Sigmoid colon (tissue), 6 donors: ENCODE measurements at regions not wholly inside any gene's neighbourhood (a gene's known extent, or its start where the extent isn't known, plus 50 kb on each side); places are given as distances from the start of the nearest gene placed in this dataset.

Experiments used
- DNase-seq: peaks from one replicate; pipeline ENCODE4 v3.0.0-alpha.2; 2019
- H3K27ac ChIP-seq, 4 donors: fragments of 200-600 bp; sonication (generic); one replicate each; pipeline ENCODE4 v1.5.1; 2016 to 2019; ENCODE audit warnings: mild to moderate bottlenecking in 1 of 4
- H3K27me3 ChIP-seq, 3 donors: fragments of 200-600 bp; sonication (generic); one replicate each; pipeline ENCODE4 v1.5.1; 2019; ENCODE audit warnings: mild to moderate bottlenecking in 1 of 3
- H3K36me3 ChIP-seq, 4 donors: fragments of 200-600 bp; sonication (generic); one replicate each; pipeline ENCODE4 v1.5.1; 2016 to 2019
- H3K4me1 ChIP-seq, 4 donors: fragments of 200-600 bp; sonication (generic); one replicate each; pipeline ENCODE4 v1.5.1; 2017 to 2019
- H3K4me3 ChIP-seq, 4 donors: fragments of 200-600 bp; sonication (generic); one replicate each; pipeline ENCODE4 v1.5.1; 2017 to 2019; ENCODE audit warnings: mild to moderate bottlenecking in 2 of 4, moderate library complexity in 1 of 4
- H3K9me3 ChIP-seq, 4 donors: fragments of 200-600 bp in 3 of 4; sonication (generic) in 3 of 4; one replicate each; pipeline versions ENCODE4 v1.5.1 to v1.6.1; 2013 to 2019
- CTCF ChIP-seq, 4 experiments: fragments of 450-650 bp in 3 of 4; fragments of 200-600 bp in 1 of 4; IDR thresholded peaks; one replicate each; pipeline ENCODE4 v1.5.1; 2016 to 2019; ENCODE audit warnings: antibody characterized with exemption in 4 of 4, mild to moderate bottlenecking in 3 of 4, moderate library complexity in 2 of 4
- EP300 ChIP-seq, 4 donors: sonication (generic); formaldehyde crosslinking; IDR thresholded peaks; one replicate each; pipeline ENCODE4 v1.6.1; 2017; ENCODE audit warnings: antibody characterized with exemption in 4 of 4
- POLR2A ChIP-seq, 2 donors: fragments of 450-650 bp; IDR thresholded peaks; one replicate each; pipeline ENCODE4 v1.6.1; 2016; ENCODE audit warnings: antibody characterized with exemption in 2 of 2, mild to moderate bottlenecking in 2 of 2, moderate library complexity in 2 of 2
- POLR2AphosphoS5 ChIP-seq, 4 donors: sonication (generic); formaldehyde crosslinking; IDR thresholded peaks; one replicate each; pipeline ENCODE4 v1.6.1; 2017; ENCODE audit warnings: antibody characterized with exemption in 4 of 4
- WGBS, 2 donors: extraction: QIAGEN DNeasy Blood & Tissue Kit; methylation state at CpG; one replicate each; pipeline ENCODE4 v1.1.7; 2013; 5-methylcytosine and 5-hydroxymethylcytosine counted together
- intact Hi-C: fragments of 100-400 bp; cut with DNase I; formaldehyde crosslinking; loops from one replicate; pipeline ENCODE4 v1.15.1; 2023
- donor health status: healthy with polysubstance abuse.
- donor health status: healthy.

GRCh38 chr6:3541006-3541585 is 84.2 kb upstream of the SLC22A23 start:
- H3K36me3 ChIP-seq, result no peaks in the 10 kb centered on the region
- TF ChIP-seq POLR2AphosphoS5 (IDR thresholded peaks at IDR 0.05) (no peak), POLR2A (IDR thresholded peaks at IDR 0.05) (no peak), CTCF (IDR thresholded peaks at IDR 0.05) (no peak), EP300 (IDR thresholded peaks at IDR 0.05) (no peak)
- DNase-seq, result no peak
- H3K27ac ChIP-seq, result no peak overlapping the region
- H3K9me3 ChIP-seq, result no peaks in the 10 kb centered on the region
- H3K4me1 ChIP-seq, result peaks cover 0 to 5% (median 0%) of the 10 kb centered on the region in 4 donors
- intact Hi-C loops, result no loop called here
- no peaks in the 10 kb centered on the region for H3K27me3 ChIP-seq
- WGBS, 2 donors, result 23 to 64% methylated on average over 9 of the region's 9 CpGs
- no peak overlapping the region for H3K4me3 ChIP-seq

- TF ChIP-seq POLR2A (IDR thresholded peaks at IDR 0.05), result no peak
- TF ChIP-seq POLR2AphosphoS5 (IDR thresholded peaks at IDR 0.05), result no peak
- TF ChIP-seq EP300 (IDR thresholded peaks at IDR 0.05), result no peak
- no peak for TF ChIP-seq CTCF (IDR thresholded peaks at IDR 0.05)
- Histone ChIP-seq H3K9me3 (no peaks in the 10 kb centered on the region), H3K4me3 (no peak overlapping the region), H3K36me3 (no peaks in the 10 kb centered on the region), H3K4me1 (peaks cover 0 to 5% (median 0%) of the 10 kb centered on the region in 4 donors), H3K27me3 (no peaks in the 10 kb centered on the region), H3K27ac (no peak overlapping the region)
- 93 to 94% methylated on average over 8 of the region's 8 CpGs for WGBS, 2 donors
- no peak for DNase-seq
- intact Hi-C loops, result no loop called here
These were observed 83.5 kb upstream of the SLC22A23 start for GRCh38 chr6:3540253-3540820.

- Histone ChIP-seq H3K27ac (no peak overlapping the region), H3K27me3 (no peaks in the 10 kb centered on the region), H3K4me3 (no peak overlapping the region), H3K9me3 (no peaks in the 10 kb centered on the region), H3K4me1 (peaks cover 0 to 5% (median 0%) of the 10 kb centered on the region in 4 donors), H3K36me3 (no peaks in the 10 kb centered on the region)
- intact Hi-C loops, result no loop called here
- WGBS, 2 donors, result 60 to 67% methylated on average over 6 of the region's 6 CpGs
- DNase-seq, result no peak
- TF ChIP-seq POLR2AphosphoS5 (IDR thresholded peaks at IDR 0.05) (peak in 1 of 4 donors; percentile 15), POLR2A (IDR thresholded peaks at IDR 0.05) (no peak)
These were observed 81.7 kb upstream of the SLC22A23 start for GRCh38 chr6:3538536-3538935.

- Histone ChIP-seq H3K4me3 (no peak overlapping the region), H3K36me3 (no peaks in the 10 kb centered on the region), H3K27ac (no peak overlapping the region), H3K9me3 (no peaks in the 10 kb centered on the region), H3K27me3 (no peaks in the 10 kb centered on the region), H3K4me1 (peaks cover 0 to 5% (median 0%) of the 10 kb centered on the region in 4 donors)
- intact Hi-C loops, result no loop called here
- no peak for TF ChIP-seq POLR2AphosphoS5 (IDR thresholded peaks at IDR 0.05)
- TF ChIP-seq EP300 (IDR thresholded peaks at IDR 0.05), result no peak
- TF ChIP-seq POLR2A (IDR thresholded peaks at IDR 0.05), result no peak
- TF ChIP-seq CTCF (IDR thresholded peaks at IDR 0.05), result no peak
- 79 to 90% methylated on average over 8 of the region's 8 CpGs for WGBS, 2 donors
- no peak for DNase-seq
These were observed 80.1 kb upstream of the SLC22A23 start for GRCh38 chr6:3536901-3537300.

- intact Hi-C loops, result no loop called here
- Histone ChIP-seq H3K36me3 (no peaks in the 10 kb centered on the region), H3K27ac (no peak overlapping the region), H3K27me3 (no peaks in the 10 kb centered on the region), H3K4me3 (no peak overlapping the region), H3K9me3 (no peaks in the 10 kb centered on the region), H3K4me1 (peaks cover 0 to 2% (median 0%) of the 10 kb centered on the region in 4 donors)
- no peak for DNase-seq
- WGBS, 2 donors, result 71 to 87% methylated on average over 19 of the region's 19 CpGs
- TF ChIP-seq POLR2AphosphoS5 (IDR thresholded peaks at IDR 0.05), result no peak
- no peak for TF ChIP-seq POLR2A (IDR thresholded peaks at IDR 0.05)
These were observed 79.1 kb upstream of the SLC22A23 start for GRCh38 chr6:3535776-3536435.
